ENCODE measurements at regions not wholly inside any gene's neighbourhood (a gene's known extent, or its start where the extent isn't known, plus 50 kb on each side); places are given as distances from the start of the nearest gene placed in this dataset.
"Not testable (repeated sequence)": the region's sequence is repeated elsewhere in the genome, so short reads cannot be mapped to it uniquely, and the experiment has no call there.

- not testable (repeated sequence) for TF ChIP-seq CTCF (IDR thresholded peaks at IDR 0.05; ENCODE audit: low read depth, low read length, poor library complexity, severe bottlenecking); EZH2phosphoT487 (IDR thresholded peaks at IDR 0.05; ENCODE audit: borderline replicate concordance, low read length)
Measured at GRCh38 chr2:97395691-97396090, 194.0 kb downstream of the ANKRD36B start.
